ENCODE measurements at regions not wholly inside any gene's neighbourhood (a gene's known extent, or its start where the extent isn't known, plus 50 kb on each side); places are given as distances from the start of the nearest gene placed in this dataset.

DNA sequence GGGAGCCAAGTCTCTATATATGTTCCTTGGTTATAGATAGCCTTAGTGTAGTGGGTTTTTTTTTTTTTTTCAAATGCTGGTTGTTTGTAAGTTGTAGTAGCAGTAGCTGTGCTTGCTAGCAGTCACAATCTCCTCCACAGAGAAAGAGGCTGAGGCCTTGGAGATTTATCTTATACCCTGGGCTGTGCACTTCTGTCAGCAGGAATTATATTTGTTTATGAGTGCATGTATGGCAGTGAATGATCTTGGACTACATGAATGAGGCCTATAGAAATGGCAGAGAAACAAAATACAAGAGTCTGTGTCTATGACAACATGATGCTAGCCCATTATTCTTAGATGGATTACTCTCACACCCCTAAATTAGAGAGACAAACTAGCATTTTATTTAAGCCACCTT lies 1674.2 kb upstream of the ADGRL3 start:
- no peak for TF ChIP-seq CTCF (IDR thresholded peaks at IDR 0.05)
- no peak for TF ChIP-seq EP300 (IDR thresholded peaks at IDR 0.05)
- no peak for TF ChIP-seq POLR2A (IDR thresholded peaks at IDR 0.05)

All from tibial nerve (tissue), 4 donors.